ENCODE measurements at regions not wholly inside any gene's neighbourhood (a gene's known extent, or its start where the extent isn't known, plus 50 kb on each side); places are given as distances from the start of the nearest gene placed in this dataset.
"Not testable (repeated sequence)": the region's sequence is repeated elsewhere in the genome, so short reads cannot be mapped to it uniquely, and the experiment has no call there.

DNA sequence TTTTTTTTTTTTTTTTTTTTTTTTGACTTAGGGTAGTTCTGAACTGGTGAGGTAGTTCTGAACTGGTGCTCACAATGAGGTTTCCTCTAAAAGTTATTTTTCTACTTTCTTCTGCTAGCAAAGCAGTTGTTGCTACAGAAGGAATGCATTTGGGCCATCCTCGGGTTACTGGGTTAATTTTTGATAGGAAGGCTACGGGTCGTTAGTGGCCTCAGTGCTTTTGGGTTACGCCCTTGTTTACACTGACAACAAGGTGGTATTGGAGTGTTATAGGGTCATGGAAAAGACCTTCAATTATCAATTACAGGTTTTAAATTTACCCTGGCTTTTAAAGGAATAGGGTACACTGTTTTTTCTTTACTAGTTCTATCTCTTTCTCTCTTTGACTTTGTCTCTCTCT is 1183.7 kb upstream of the CDH2 start:
- not testable (repeated sequence) for DNase-seq (ENCODE audit: low spot score)

DNA sequence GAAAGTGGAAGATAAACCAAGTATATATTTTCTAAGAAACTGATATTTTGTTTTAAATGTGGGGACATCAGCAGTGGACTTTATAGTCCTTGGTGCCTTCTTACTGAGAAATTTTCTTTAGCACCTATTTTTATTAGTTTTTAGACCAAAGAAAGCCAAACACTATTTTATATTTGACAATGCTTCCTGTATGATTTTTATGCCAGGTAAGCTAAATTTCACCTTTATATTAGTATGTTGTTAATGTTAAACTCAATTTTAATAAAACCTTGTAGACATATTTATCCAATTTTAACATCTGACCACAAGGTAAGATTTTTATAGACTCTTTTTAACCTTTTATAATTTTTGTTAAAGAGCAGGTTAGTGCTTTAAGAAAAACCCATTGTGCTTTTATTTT is 1182.3 kb upstream of the CDH2 start:
- not testable (repeated sequence) for DNase-seq (ENCODE audit: low spot score)

DNA sequence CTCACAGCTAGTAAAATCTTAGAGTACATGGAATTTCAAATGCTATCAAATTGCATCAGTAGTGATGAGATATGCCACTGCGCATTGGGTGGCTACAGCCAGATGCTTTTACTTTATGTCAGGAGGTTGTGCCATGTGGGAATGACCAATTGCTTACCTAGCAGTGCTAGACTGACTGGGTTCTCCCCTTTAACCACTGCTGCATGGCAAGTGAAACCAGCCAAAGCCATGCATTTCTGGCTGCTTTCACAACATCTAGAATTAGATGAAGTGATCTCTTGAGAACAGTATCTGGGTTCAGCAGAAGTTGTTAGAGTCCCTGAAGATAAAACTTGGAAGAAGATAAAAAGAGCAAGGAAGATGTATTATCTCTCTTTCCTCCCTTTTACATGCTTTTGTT is 1174.2 kb upstream of the CDH2 start:
- no peak for DNase-seq (ENCODE audit: low spot score)

DNA sequence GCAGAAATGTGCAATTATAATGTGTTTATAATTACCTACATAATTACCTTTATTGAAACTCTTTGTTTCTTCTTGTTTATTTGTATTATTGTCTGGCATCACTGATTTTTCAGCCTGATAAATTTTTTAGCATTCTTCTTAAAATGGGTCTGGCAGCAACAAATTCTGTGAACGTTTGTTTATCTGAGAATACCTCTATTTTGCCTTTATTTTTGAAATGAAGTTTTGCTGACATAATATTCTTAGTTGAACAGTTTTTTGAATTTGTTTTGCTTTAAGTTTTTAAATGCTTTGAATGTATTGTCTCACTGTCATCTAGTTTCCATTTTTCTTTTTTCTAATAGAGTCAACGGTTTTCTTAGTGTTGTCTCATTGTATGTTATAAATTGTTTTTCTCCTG is 1152.0 kb upstream of the CDH2 start:
- DNase-seq (ENCODE audit: low spot score) = no peak

DNA sequence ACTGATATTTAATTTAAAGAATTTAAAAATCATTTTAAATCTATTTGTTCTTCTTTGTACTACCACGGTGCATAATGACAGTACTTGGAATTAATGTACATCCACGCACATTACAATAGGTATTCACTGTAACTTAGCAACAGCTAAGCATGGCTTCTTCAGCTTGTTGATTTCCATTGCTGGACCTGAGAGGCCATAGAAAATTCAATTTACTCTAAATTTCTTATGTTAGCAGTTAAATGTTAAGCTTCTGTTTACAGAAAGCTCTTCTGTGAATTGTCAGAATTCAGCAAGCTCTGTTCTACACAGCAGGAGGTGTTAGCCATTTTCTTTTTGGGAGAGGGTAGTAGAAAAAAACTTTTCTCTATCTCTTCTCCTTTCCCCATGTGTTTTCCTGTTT is 1149.3 kb upstream of the CDH2 start:
- no peak for DNase-seq (ENCODE audit: low spot score)

GRCh38 chr18:29321561-29321960 is 1144.6 kb upstream of the CDH2 start:
- no peak for DNase-seq (ENCODE audit: low spot score)

- no peak for DNase-seq (ENCODE audit: low spot score)
Observed at GRCh38 chr18:29313312-29313711, 1136.4 kb upstream of the CDH2 start.

DNA sequence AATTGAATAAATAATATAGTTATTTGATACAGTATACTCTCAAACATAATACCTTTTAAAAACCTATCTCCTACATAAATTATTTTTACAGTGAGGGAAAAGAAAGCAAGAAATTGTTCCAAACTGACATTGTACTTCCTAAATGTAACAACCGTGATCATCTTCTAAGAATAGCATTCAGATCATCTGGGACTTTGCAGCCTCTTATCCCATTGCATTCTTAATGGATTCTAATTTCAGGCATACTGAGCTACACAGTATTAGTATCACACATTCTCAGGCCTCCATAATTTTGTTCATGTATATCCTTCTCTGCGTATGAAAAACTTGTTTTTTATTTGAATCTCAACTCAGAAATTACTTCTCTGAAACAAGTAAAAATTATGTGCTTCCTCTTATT is 1134.7 kb upstream of the CDH2 start:
- DNase-seq (ENCODE audit: low spot score) = no peak

DNA sequence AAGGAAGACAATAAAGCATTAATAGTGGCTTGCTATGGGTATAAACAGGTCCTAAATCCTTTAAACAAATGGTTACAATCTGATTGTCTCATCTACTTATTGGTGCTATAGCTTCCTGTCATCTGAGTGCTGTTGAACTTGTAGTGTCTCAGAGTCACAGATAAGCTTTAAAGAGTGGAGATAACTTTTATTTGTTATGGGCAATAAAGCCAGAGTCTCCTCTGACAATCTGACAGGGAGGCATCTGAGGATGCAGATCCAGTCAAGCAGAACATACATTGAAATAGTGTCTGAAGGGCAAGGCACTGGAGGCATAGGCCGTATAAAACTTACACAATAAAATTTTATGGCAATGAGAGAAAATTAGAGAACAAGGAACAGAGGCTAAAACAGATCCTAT is 1132.4 kb upstream of the CDH2 start:
- DNase-seq (ENCODE audit: low spot score) = no peak

DNA sequence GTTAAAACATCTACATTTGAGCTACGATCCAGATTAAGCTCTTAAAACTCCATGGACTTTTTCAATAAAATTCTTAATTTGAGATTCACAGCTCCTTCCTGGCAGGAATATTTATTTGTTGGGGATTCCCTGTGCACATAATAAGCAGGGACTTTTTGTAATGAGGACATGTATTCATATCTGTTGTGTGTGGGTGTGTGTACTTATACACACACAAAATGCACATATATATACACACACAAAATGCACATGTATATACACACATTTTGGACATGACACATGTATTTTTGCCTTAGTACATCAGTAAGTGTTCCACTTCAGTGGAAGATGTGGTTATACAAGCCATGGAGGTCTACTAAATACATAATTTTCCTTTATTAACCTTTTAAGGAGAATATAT is 1131.1 kb upstream of the CDH2 start:
- DNase-seq (ENCODE audit: low spot score) = no peak

- DNase-seq (ENCODE audit: low spot score) = no peak
Observed at GRCh38 chr18:29307231-29307630, 1130.3 kb upstream of the CDH2 start.

DNA sequence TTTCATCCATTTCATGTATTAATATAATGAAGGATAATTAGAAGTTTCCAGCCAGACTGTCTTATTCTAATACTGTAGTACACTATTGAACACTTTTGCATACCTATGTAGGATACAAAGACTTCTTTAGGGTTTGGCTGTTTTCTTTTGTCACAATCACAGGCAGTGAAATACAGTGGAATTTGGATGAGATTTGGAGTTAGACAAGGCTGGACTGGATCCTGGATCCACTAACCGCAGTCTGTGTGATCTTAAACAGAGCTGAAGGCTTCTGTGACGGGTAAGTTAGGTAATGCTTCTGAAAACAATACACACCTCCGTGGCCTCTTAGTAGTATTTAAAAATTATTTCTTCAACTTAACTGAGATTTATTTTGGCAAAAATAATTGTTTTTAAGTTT is 1128.6 kb upstream of the CDH2 start:
- DNase-seq (ENCODE audit: low spot score) = no peak

DNA sequence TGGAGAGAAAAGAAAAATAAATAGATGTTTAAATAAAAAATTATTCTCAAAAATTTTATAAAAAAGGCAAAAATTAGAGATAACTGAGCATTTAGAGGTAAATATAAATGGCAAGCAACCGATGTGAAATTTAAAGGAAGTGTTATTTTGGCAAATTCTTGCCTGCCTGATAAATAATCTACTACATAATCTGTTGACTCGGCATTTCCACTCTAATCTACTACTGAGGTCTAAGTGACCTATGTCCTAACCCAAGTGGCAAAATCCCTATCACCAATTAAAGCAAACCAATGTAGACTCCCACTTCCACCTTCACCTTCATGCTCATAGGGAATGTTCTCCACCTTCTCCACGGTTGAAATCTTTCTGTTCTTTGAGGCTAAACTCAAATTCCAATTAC is 1124.1 kb upstream of the CDH2 start:
- no peak for DNase-seq (ENCODE audit: low spot score)

DNA sequence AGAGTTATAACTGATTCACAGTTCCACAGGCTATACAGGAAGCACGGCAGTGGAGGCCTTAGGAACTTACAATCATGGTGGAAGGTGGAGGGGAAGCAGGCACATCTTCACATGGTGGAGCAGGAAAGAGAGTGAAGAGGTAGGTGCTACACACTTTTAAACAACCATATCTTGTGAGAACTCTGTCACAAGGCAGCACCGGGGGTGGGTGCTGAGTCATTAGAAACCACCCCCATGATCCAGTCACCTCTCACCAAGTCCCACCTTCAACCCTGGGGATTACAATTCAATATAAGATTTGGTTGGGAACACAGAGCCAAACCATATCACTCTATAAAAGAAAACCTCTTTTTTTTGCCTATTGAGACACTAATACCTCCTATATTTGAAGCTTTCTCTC is 1108.5 kb upstream of the CDH2 start:
- no peak for DNase-seq (ENCODE audit: low spot score)

DNA sequence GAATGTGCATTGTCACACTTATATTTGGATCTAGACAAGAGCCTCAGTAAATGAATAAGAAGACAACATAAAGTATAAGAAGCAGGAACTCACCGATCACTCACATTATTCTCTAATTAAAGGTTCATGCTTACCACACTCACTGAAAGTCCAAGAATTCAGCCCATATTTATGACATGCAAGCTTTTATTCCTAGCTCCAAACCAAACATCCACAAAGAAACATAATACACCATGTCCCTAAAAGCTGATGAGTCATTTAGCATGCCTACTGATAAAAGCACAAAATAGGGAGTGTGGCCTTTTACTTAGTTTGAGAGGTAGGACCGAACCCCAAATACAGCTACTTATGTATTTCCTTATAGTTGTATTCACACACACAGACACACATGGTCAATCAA is 1094.6 kb upstream of the CDH2 start:
- no peak for DNase-seq (ENCODE audit: low spot score)

DNA sequence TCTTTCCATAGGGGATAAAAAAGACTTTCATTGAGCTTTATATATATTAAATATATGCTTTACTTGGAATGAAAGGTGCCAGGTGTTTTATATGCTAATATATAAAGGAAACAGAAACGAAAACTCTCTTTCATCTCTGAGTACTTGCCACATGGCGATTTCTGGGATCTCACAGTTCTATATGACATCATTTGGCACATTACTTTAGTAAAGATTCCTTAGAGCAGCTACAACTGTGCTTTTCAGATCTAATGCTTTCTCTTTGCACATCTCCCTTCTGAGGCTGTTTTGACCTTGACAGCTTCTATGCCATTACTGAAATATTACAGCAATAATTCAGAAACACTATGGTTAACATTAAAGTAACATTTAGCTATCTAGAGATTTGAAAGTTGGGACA is 1082.9 kb upstream of the CDH2 start:
- DNase-seq (ENCODE audit: low spot score) = no peak

DNA sequence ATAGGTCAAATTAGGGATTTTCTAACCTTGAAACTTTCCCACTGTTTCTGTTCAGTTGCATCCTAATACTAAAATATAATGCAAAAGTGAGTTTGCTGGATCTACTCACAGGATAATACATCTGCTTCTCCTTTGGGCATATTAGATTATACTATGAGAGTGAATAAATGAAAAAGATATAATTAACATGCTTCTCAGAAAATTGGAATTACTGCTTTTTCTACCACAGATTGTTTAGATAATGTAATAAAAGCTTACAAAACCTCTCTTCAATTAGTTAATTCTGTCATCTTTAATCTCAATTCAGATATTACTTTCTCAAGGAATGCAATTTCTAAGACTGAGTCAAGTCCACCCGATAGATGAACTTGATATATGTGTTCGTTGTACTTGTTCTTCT is 1077.2 kb upstream of the CDH2 start:
- DNase-seq (ENCODE audit: low spot score) = no peak

GRCh38 chr18:29251681-29252080 is 1074.8 kb upstream of the CDH2 start:
- no peak for DNase-seq (ENCODE audit: low spot score)

DNA sequence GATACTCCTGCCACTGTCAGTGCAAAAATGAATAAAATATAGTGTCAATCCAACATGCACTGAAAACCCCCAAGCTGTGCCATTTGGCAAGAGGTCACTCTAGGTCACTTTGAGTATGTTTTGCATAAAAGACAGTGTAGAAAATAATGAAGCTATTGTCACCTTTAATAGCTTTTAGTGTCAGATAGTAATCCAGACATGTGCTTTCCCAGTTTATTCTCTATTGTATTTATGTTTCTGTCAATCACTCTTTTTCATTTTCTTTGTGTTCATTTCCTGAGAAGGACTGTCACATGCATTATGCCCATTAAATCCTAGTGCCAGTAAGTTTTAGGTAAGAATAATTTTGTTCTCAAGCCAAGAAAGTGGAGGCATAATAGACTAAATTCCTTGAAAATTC is 1073.9 kb upstream of the CDH2 start:
- DNase-seq (ENCODE audit: low spot score) = no peak

DNA sequence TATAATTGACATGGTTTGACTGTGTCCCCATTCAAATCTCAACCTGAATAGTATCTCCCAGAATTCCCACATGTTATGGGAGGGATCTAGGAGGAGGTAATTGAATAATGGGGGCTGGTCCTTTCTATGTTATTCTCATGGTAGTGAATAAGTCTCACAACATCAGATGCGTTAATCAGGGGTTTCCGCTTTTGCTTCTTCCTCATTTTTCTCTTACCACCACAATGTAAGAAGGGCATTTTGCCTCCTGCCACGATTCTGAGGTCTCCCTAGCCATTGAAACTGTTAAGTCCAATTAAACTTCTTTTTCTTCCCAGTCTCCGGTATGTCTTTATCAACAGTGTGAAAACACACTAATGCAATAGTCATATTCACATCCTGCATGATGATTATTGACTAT is 1073.3 kb upstream of the CDH2 start:
- no peak for DNase-seq (ENCODE audit: low spot score)

DNA sequence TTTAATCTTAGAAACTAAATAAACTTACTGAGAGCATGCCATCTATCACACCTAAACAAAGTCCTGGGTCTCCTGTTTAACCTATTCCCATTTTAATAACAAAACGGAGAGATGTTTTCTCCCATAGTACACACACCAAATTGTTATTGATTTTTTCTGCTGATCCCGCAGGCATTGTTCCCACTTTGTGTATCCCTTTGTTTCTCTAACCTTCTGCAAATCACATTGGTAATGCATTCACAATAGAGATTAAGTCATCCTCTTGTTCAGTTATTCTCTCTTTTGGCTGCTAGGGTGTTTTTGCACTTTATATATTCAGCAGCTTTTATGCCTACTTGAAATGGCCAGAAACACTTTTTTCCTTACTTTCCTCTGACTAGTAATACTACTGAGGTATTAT is 1071.9 kb upstream of the CDH2 start:
- DNase-seq (ENCODE audit: low spot score) = no peak

- DNase-seq (ENCODE audit: low spot score) = no peak
Observed at GRCh38 chr18:29241199-29241598, 1064.3 kb upstream of the CDH2 start.

DNA sequence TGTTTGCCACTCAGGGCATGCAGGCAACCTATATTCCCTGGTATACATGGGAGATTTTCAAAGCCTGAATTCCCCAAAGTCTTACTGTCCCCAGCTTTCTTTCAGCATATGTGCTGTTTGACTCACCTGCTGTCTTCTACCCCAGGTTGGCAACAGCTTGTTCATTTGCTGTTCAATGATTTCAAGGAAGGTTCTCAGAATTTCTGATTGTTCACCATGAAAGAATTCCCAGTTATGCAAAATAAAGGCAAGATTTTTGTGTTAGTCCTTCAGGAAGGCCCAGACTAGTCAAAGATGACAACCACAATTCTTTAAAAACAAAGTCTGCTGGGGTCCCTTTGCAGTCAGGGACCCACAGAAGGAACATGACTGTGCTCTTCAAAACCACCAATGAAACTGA is 1057.8 kb upstream of the CDH2 start:
- no peak for DNase-seq (ENCODE audit: low spot score)

DNA sequence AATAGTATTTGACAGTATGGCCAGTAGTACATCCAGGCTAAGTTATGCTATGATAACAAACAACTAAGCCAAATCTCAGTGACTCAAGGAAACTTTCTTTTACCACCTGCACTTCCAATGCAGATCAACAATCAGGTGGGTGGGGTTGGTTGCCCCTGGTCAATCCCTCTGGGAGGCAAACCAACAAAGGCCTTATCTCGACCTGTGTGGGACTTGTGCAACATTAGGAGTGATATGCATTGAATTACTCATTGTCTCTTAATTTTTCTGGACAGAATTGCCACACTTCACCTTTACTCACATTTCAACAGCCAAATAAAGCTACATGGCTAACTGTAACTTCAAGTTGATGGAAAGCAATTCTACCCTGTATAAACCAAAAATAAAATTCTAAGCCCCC is 1049.3 kb upstream of the CDH2 start:
- DNase-seq (ENCODE audit: low spot score) = no peak

GRCh38 chr18:29225351-29225750 is 1048.4 kb upstream of the CDH2 start:
- no peak for DNase-seq (ENCODE audit: low spot score)
